Cerebellar cortex (tissue), 1 donor: ENCODE measurements at regions not wholly inside any gene's neighbourhood (a gene's known extent, or its start where the extent isn't known, plus 50 kb on each side); places are given as distances from the start of the nearest gene placed in this dataset.

Experiments used
- DNase-seq: peaks from one replicate; pipeline ENCODE4 v3.0.0-alpha.2; 2015; ENCODE audit warnings: low spot score

- no peak for DNase-seq
Measured at GRCh38 chr2:172204309-172204708, 101.6 kb upstream of the DLX2 start.

GRCh38 chr2:172204762-172205161 is 102.1 kb upstream of the DLX2 start:
- DNase-seq = no peak

- DNase-seq = no peak
Measured at GRCh38 chr2:172205292-172205691, 102.6 kb upstream of the DLX2 start.

GRCh38 chr2:172207911-172208310 is 105.2 kb upstream of the DLX2 start:
- DNase-seq = no peak

- no peak for DNase-seq
Measured at GRCh38 chr2:172208791-172209325, 106.2 kb upstream of the DLX2 start.

- DNase-seq = no peak
Measured at GRCh38 chr2:172210599-172210998, 107.9 kb upstream of the DLX2 start.

- DNase-seq = no peak
Measured at GRCh38 chr2:172211512-172211911, 108.8 kb upstream of the DLX2 start.

GRCh38 chr2:172213116-172213860 is 110.6 kb upstream of the DLX2 start:
- no peak for DNase-seq

GRCh38 chr2:172214252-172214651 is 111.6 kb upstream of the DLX2 start:
- DNase-seq = no peak

- no peak for DNase-seq
Measured at GRCh38 chr2:172215172-172215935, 112.7 kb upstream of the DLX2 start.

- DNase-seq = no peak
Measured at GRCh38 chr2:172215936-172216335, 113.2 kb upstream of the DLX2 start.

GRCh38 chr2:172216477-172216876 is 113.8 kb upstream of the DLX2 start:
- DNase-seq = no peak

GRCh38 chr2:172219201-172219600 is 116.5 kb upstream of the DLX2 start:
- DNase-seq = no peak

GRCh38 chr2:172220121-172220520 is 117.4 kb upstream of the DLX2 start:
- DNase-seq = no peak

- DNase-seq = no peak
Measured at GRCh38 chr2:172223601-172224054, 120.9 kb upstream of the DLX2 start.

- DNase-seq = no peak
Measured at GRCh38 chr2:172225786-172226185, 123.1 kb upstream of the DLX2 start.

- DNase-seq = no peak
Measured at GRCh38 chr2:172226244-172227061, 123.8 kb upstream of the DLX2 start.

- no peak for DNase-seq
Measured at GRCh38 chr2:172227719-172228118, 125.0 kb upstream of the DLX2 start.

GRCh38 chr2:172228177-172228808 is 125.6 kb upstream of the DLX2 start:
- DNase-seq = no peak

- DNase-seq = no peak
Measured at GRCh38 chr2:172229125-172229524, 126.4 kb upstream of the DLX2 start.

- DNase-seq = no peak
Measured at GRCh38 chr2:172230332-172230888, 127.7 kb upstream of the DLX2 start.
